Loucy (cell line): ENCODE measurements at regions not wholly inside any gene's neighbourhood (a gene's known extent, or its start where the extent isn't known, plus 50 kb on each side); places are given as distances from the start of the nearest gene placed in this dataset.

Source experiments
- H2AFZ ChIP-seq: fragments of 200-600 bp; sonication (generic); 2 replicates; pipeline ENCODE4 v1.6.0; 2016; ENCODE audit warnings: antibody characterized with exemption, mild to moderate bottlenecking, low read length, moderate library complexity
- H3F3A ChIP-seq: fragments of 200-600 bp; 2 replicates; pipeline ENCODE4 v1.6.0; 2016; ENCODE audit warnings: antibody characterized with exemption, low read depth, mild to moderate bottlenecking
- H3K27me3 ChIP-seq: fragments of 200-600 bp; sonication (generic); 2 replicates; pipeline ENCODE4 v1.6.1; 2014; ENCODE audit warnings: low read length, mild to moderate bottlenecking; ENCODE audit not compliant: insufficient read depth, poor library complexity, severe bottlenecking
- H3K36me3 ChIP-seq: fragments of 200-600 bp; sonication (generic); 2 replicates; pipeline ENCODE4 v1.6.1; 2016; ENCODE audit warnings: low read length; ENCODE audit not compliant: insufficient read depth
- H3K4me1 ChIP-seq: fragments of 200-600 bp; sonication (generic); 2 replicates; pipeline ENCODE4 v1.5.1; 2014; ENCODE audit warnings: low read length, mild to moderate bottlenecking; ENCODE audit not compliant: insufficient read depth, poor library complexity, severe bottlenecking
- H3K4me2 ChIP-seq: fragments of 200-600 bp; sonication (generic); 2 replicates; pipeline ENCODE4 v1.6.0; 2014; ENCODE audit warnings: antibody characterized with exemption, low read length, low read depth, mild to moderate bottlenecking; ENCODE audit not compliant: poor library complexity, severe bottlenecking
- H3K4me3 ChIP-seq: fragments of 200-600 bp; sonication (generic); 2 replicates; pipeline ENCODE4 v1.5.1; 2014; ENCODE audit warnings: low read length, mild to moderate bottlenecking, mixed read lengths; ENCODE audit not compliant: poor library complexity, severe bottlenecking
- H3K79me2 ChIP-seq: fragments of 200-600 bp; sonication (generic); 2 replicates; pipeline ENCODE4 v1.6.1; 2014; ENCODE audit warnings: low read length; ENCODE audit not compliant: insufficient read depth
- H3K9ac ChIP-seq: fragments of 200-600 bp; sonication (generic); 2 replicates; pipeline ENCODE4 v1.6.0; 2014; ENCODE audit warnings: mild to moderate bottlenecking, low read depth, low read length, moderate library complexity; ENCODE audit not compliant: poor library complexity, severe bottlenecking
- H3K9me2 ChIP-seq: fragments of 200-600 bp; sonication (generic); replicated peaks from 2 replicates; pipeline ENCODE4 v1.6.1; 2016; ENCODE audit warnings: low read depth, low read length, mixed read lengths
- H3K9me3 ChIP-seq: fragments of 200-600 bp; sonication (generic); 2 replicates; pipeline ENCODE4 v1.6.1; 2014; ENCODE audit warnings: mild to moderate bottlenecking, antibody characterized with exemption, low read length, low read depth; ENCODE audit not compliant: insufficient read depth
- H4K20me1 ChIP-seq: fragments of 200-600 bp; sonication (generic); 2 replicates; pipeline ENCODE4 v1.6.0; 2014; ENCODE audit warnings: antibody characterized with exemption, low read length, mild to moderate bottlenecking; ENCODE audit not compliant: insufficient read depth, poor library complexity, severe bottlenecking
- CTCF ChIP-seq: fragments of 200-600 bp; sonication (generic); conservative IDR thresholded peaks from 2 replicates; pipeline ENCODE4 v1.5.1; 2014; ENCODE audit warnings: mild to moderate bottlenecking, antibody characterized with exemption, low read length
- EZH2phosphoT487 ChIP-seq: fragments of 200-600 bp; IDR thresholded peaks from 2 replicates; pipeline ENCODE4 v1.6.1; 2018; ENCODE audit warnings: antibody characterized with exemption, mild to moderate bottlenecking, moderate library complexity, borderline replicate concordance

- H3K9me3 ChIP-seq = no peaks in the 10 kb centered on the region
- no peak overlapping the region for H3K4me2 ChIP-seq
- no peaks in the 10 kb centered on the region for H3K27me3 ChIP-seq
- no peaks in the 10 kb centered on the region for H3K79me2 ChIP-seq
- H3K9me2 ChIP-seq = no peaks in the 10 kb centered on the region
- TF ChIP-seq EZH2phosphoT487 (no peak), CTCF (no peak)
- no peaks in the 10 kb centered on the region for H3K4me1 ChIP-seq
- H4K20me1 ChIP-seq = no peaks in the 10 kb centered on the region
- H3K9ac ChIP-seq = no peak overlapping the region
- no peak overlapping the region for H2AFZ ChIP-seq
- H3K36me3 ChIP-seq = no peaks in the 10 kb centered on the region
- H3K4me3 ChIP-seq = no peak overlapping the region
- no peaks in the 10 kb centered on the region for H3F3A ChIP-seq
Measured at GRCh38 chr4:181264893-181265292, 978.3 kb upstream of the TENM3 start.

GRCh38 chr4:181265370-181265769, 977.8 kb upstream of the TENM3 start:
- Histone ChIP-seq H3K79me2 (no peaks in the 10 kb centered on the region), H3K4me1 (no peaks in the 10 kb centered on the region), H2AFZ (no peak overlapping the region), H3K36me3 (no peaks in the 10 kb centered on the region), H3K27me3 (no peaks in the 10 kb centered on the region), H3K4me2 (no peak overlapping the region), H3K9ac (no peak overlapping the region), H3K9me3 (no peaks in the 10 kb centered on the region), H3F3A (no peaks in the 10 kb centered on the region), H4K20me1 (no peaks in the 10 kb centered on the region), H3K4me3 (no peak overlapping the region), H3K9me2 (no peaks in the 10 kb centered on the region)
- TF ChIP-seq EZH2phosphoT487 (no peak), CTCF (no peak)

GRCh38 chr4:181271116-181271640, 972.0 kb upstream of the TENM3 start:
- Histone ChIP-seq H4K20me1 (no peaks in the 10 kb centered on the region), H3K4me2 (no peak overlapping the region)
- TF ChIP-seq CTCF = no peak

More at GRCh38 chr4:181271116-181271640, 972.0 kb upstream of the TENM3 start:
- no peaks in the 10 kb centered on the region for H3K4me1 ChIP-seq
- H3K27me3 ChIP-seq = no peaks in the 10 kb centered on the region
- H3K79me2 ChIP-seq = no peaks in the 10 kb centered on the region
- H2AFZ ChIP-seq = no peak overlapping the region
- H3F3A ChIP-seq = no peaks in the 10 kb centered on the region
- no peak overlapping the region for H3K4me3 ChIP-seq
- H3K9ac ChIP-seq = no peak overlapping the region
- H3K36me3 ChIP-seq = no peaks in the 10 kb centered on the region
- H3K9me2 ChIP-seq = no peaks in the 10 kb centered on the region
- no peaks in the 10 kb centered on the region for H3K9me3 ChIP-seq
